AG09319 (cell line): ENCODE measurements at regions not wholly inside any gene's neighbourhood (a gene's known extent, or its start where the extent isn't known, plus 50 kb on each side); places are given as distances from the start of the nearest gene placed in this dataset.

Experiments used
- DNase-seq: peaks from one replicate; pipeline ENCODE4 v3.0.0-alpha.2; 2010; ENCODE audit warnings: low read depth; ENCODE audit errors: extremely low read depth
- TF ChIP-seq, protein P1 (sequence below): IDR thresholded peaks from 2 replicates; pipeline ENCODE4 v1.5.1; 2011; ENCODE audit warnings: low read depth, mild to moderate bottlenecking, inconsistent platforms, low read length, moderate library complexity

DNA sequence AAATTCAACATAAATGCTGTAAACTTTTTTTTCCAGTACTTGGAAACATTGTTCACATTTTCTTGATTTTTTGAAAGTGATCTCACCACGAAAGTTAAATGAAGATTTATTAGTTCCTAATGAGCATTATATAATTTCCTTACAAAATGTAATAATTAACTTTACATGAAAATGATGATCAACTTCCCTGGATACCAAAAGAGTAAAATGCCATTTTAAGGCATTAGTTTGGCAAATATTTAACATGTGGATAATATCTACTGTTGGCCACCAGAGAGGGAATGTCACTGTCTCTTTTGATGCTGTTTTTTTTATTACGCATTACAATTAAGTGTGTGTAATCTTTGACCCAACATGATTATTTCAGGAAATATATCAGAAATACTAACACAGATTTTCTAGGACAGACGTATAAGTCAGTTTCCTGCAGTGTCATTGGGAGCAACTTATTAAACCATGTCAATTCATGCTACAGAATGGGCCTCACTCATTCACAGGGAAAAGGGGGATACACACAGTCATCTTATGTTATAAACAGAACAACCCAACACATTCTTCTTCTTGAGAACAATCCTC is 903.9 kb upstream of the ADGRL2 start:
- no peak for DNase-seq
- TF ChIP-seq, protein P1, sequence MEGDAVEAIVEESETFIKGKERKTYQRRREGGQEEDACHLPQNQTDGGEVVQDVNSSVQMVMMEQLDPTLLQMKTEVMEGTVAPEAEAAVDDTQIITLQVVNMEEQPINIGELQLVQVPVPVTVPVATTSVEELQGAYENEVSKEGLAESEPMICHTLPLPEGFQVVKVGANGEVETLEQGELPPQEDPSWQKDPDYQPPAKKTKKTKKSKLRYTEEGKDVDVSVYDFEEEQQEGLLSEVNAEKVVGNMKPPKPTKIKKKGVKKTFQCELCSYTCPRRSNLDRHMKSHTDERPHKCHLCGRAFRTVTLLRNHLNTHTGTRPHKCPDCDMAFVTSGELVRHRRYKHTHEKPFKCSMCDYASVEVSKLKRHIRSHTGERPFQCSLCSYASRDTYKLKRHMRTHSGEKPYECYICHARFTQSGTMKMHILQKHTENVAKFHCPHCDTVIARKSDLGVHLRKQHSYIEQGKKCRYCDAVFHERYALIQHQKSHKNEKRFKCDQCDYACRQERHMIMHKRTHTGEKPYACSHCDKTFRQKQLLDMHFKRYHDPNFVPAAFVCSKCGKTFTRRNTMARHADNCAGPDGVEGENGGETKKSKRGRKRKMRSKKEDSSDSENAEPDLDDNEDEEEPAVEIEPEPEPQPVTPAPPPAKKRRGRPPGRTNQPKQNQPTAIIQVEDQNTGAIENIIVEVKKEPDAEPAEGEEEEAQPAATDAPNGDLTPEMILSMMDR = no peak

DNA sequence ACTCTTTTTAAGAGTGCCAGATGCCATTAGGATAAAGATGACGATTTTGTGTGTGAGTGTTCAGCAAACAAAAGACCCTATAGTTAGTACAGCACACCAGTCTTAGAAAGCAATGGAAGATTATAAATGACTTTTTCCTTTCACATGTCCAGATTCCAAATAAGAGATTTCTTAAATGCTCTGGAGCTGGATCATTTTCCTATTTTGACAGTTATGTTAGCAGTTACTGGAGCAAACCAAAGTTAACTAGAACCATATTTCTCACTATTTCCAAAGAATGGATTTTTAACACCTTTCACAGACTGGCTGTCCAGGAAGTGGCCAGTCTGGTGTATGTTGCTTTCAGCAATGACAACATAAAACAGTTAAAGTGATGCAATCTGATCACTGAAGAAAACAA is 905.8 kb upstream of the ADGRL2 start:
- DNase-seq = no peak
- TF ChIP-seq, protein P1 = no peak

DNA sequence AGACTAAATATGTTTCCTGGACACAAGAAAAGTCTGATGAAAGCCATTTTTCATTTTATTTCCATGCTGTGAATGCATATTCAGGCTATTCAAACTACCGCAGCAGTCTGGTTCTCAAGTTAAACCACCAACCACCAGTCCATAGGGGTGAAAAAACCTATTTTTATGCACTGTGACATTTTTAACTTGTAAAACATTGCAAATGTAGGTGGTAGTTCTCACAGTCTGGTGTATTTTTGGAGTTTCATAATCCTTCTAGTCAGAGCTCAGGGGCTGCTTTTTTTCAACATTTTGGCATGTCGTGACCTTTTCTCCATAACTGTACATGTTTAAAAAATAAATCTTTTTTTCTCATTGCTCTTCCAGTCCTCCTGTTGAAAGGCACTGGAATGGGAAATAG is 907.6 kb upstream of the ADGRL2 start:
- no peak for DNase-seq
- TF ChIP-seq, protein P1 = no peak

DNA sequence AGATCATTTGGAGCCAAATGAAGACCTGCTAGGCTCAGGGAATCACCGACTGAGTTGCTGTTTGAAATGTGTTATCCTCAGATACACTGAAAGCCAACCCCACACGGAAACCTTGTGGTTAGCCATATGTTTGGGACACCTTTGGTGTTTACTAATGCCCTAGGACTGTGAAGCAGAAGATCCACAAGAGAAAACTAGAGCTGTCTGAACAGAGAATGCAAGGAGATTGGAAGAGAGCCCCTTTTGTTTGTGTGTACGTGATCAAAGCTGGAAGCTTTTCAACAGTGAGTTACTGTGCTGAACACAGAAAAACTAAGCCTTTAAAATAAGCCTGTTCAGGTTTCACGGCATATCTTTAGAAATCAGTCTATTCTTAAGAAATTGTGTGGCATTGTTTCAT is 908.2 kb upstream of the ADGRL2 start:
- no peak for DNase-seq
- TF ChIP-seq, protein P1 = no peak

DNA sequence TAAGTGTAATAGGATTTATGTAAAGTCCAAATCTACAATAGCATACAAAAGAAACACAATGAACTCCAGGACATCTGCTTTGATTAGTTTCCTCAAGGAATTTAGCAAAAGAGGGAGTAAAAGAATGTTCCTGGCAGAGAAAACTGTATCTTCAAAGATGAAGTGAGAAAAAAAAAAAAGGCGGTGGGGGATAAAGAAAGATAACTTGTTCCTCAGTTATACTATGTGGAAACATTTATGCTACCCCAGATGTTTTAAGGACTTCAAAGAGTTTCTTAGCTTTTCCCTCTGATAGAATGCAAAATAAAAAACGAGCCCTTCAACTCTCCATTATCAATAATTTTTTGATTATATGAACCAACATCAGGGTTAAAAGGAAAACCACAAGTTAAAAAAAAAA is 908.9 kb upstream of the ADGRL2 start:
- TF ChIP-seq, protein P1 = no peak
- DNase-seq = no peak

DNA sequence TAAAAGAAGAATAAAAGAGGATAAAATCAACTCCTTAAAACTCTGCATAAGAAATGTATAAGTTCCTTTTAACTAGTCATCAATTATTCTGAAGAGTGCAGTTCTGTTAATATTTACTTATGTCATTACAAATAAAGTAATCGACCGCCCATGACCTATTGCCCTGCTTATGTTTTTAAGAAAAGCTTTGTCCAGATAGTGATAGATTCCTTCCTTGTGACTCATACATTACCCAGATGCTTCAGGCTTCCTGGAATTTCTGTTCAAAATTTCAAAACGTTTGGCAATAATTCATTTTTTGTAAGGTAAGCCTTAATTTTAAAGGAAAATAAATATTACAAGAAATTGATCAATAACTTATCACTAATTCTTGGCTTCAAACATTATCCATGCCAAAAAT is 918.2 kb upstream of the ADGRL2 start:
- no peak for DNase-seq

DNA sequence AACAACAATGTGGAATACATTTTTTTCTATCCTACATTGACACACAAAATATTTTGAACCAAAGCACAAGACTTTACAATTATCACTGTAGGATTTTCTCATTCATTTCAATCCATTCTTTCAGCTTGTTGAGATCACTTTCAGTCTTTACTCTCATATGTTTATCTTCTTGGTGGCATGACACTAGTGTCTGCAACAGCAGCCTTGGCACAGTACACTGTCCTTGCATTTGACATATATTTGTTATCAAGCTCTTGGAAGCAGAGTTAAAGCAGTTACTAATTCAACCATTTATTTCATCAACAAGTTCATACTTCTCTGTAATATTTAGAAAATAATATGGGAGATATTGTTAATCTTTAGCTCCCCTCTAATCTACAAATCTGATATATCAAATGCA is 922.4 kb upstream of the ADGRL2 start:
- TF ChIP-seq, protein P1 = no peak
- DNase-seq = no peak

More for the DNA sequence above, 918.2 kb upstream of the ADGRL2 start:
- TF ChIP-seq, protein P1 = no peak
